ENCODE measurements at regions not wholly inside any gene's neighbourhood (a gene's known extent, or its start where the extent isn't known, plus 50 kb on each side); places are given as distances from the start of the nearest gene placed in this dataset.

DNA sequence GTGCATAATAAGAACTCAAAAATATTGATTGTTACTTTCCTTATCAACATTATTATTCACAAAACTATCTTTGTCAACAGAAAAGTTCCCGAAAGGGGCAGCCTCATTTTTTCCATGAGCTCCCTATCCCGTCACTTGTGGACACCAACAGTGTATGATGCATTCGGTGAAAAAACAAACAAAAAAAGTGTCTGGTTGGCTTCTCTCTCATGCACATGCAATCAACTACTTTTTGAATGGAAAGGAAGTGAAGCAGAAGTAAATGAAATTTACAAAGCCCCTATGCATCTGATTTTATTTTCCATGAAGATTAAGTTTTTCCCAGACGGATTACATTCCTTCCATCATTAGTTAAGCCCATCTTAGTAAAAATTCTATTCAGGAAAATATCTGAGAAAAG lies 526.9 kb downstream of the RFC3 start:
- TF ChIP-seq, protein P1, sequence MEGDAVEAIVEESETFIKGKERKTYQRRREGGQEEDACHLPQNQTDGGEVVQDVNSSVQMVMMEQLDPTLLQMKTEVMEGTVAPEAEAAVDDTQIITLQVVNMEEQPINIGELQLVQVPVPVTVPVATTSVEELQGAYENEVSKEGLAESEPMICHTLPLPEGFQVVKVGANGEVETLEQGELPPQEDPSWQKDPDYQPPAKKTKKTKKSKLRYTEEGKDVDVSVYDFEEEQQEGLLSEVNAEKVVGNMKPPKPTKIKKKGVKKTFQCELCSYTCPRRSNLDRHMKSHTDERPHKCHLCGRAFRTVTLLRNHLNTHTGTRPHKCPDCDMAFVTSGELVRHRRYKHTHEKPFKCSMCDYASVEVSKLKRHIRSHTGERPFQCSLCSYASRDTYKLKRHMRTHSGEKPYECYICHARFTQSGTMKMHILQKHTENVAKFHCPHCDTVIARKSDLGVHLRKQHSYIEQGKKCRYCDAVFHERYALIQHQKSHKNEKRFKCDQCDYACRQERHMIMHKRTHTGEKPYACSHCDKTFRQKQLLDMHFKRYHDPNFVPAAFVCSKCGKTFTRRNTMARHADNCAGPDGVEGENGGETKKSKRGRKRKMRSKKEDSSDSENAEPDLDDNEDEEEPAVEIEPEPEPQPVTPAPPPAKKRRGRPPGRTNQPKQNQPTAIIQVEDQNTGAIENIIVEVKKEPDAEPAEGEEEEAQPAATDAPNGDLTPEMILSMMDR (IDR thresholded peaks at IDR 0.05): no peak
- TF ChIP-seq POLR2A (IDR thresholded peaks at IDR 0.05): no peak

Data from Peyer's patch (tissue), 4 donors.